HG02970 (cell line): ENCODE measurements at regions not wholly inside any gene's neighbourhood (a gene's known extent, or its start where the extent isn't known, plus 50 kb on each side); places are given as distances from the start of the nearest gene placed in this dataset.
"Not testable (repeated sequence)": the region's sequence is repeated elsewhere in the genome, so short reads cannot be mapped to it uniquely, and the experiment has no call there.

Experiments
- ATAC-seq: cut with Tn5 transposase; IDR thresholded peaks from one replicate; pipeline ENCODE4 v1.9.1; 2021; ENCODE audit warnings: mild to moderate bottlenecking, moderate library complexity, moderate number of reproducible peaks; ENCODE audit not compliant: unreplicated experiment, low FRiP score

DNA sequence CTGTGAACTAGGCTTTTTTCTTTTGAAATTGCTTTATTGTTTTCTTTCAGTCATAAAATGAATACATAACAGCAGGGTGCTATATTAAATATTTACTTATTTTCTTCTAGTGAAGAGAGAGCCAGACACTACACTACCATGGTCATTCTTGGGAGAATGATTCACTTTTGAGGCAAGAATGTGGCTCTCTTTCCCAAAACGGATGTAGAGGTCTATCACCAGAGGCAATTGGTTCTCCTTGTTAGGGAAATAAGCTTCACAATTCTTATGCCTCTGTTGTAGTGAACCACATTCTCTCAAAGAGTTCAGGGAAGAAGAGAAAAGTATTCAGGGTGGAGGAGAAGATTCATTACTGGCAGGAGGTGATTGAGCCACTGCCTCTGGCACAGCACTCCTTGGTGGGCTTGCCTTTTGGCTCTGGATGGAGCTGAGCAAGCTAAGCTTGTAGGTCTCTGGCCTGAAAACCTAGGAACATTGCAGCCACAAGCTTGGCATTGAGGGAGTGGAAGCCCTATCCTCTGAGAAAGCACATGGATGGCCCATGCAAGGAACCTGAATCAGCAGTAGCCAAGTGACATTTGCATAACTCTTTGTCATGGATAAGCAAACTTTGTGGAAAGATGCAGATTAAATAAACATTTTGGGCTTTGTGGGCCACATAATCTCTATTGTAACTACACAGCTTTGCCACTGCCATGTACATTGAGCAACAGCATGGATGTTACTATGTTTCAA is 179.0 kb upstream of the TNC start:
- no peak for ATAC-seq

DNA sequence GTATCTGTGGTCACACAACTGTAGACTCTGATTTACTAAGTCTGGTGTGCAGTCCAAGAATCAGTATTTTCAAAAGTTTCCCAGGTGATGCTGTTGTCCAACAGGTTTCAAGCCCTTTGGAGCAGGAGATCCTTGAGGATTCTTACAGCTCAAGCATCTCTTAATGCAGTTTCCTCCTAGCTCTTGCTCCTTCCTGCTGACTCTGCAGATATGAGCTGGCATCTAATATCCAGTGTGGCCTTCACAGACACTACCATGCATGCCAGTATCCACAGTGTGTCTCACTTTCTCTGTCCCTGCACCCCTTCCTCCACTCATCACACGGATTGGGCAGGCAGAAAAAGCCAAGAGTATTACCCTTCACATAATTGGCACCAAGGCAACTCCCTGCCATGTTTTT is 182.2 kb upstream of the TNC start:
- ATAC-seq: no peak

- no peak for ATAC-seq
Measured at GRCh38 chr9:115300874-115301273, 182.9 kb upstream of the TNC start.

GRCh38 chr9:115301581-115301980 is 183.6 kb upstream of the TNC start:
- no peak for ATAC-seq

DNA sequence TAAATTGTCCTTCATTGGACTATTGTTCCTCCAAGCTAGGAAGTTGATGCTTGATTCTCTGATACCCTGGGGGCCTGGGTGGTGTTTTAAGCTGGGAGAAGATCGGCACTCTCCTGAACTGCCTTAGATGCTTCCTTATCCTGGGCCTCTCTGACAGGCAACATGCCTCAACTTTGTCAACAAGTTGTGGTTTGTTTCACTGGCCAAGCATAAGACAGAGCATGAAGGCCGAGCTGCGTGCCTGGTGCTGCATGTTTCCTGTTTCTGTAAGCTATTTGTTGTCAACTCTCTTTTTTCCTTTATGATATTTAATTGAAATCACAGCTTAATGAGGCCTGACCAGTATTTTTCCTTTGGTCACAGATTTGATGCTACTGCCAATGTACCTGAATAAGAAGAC is 187.6 kb upstream of the TNC start:
- no peak for ATAC-seq

DNA sequence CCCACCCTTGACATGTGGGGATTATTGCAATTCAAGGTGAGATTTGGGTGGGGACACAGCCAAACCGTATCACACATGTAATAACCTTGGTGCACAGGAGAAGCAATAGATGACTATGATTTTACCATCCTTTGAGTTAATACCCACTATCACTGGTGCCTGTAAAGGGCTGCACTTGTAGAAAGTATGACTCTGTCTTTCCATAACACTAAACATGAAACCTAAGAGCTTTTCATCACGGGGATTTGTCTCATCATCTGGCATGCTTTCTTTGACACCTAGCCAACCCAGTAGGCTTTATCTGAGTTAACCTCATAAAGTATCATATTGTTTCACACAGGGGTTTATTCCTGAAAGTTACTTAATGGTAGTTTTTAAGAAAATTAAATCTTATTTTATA is 188.9 kb upstream of the TNC start:
- no peak for ATAC-seq

- no peak for ATAC-seq
Measured at GRCh38 chr9:115313545-115313944, 195.6 kb upstream of the TNC start.

- no peak for ATAC-seq
Measured at GRCh38 chr9:115326461-115326860, 208.5 kb upstream of the TNC start.

DNA sequence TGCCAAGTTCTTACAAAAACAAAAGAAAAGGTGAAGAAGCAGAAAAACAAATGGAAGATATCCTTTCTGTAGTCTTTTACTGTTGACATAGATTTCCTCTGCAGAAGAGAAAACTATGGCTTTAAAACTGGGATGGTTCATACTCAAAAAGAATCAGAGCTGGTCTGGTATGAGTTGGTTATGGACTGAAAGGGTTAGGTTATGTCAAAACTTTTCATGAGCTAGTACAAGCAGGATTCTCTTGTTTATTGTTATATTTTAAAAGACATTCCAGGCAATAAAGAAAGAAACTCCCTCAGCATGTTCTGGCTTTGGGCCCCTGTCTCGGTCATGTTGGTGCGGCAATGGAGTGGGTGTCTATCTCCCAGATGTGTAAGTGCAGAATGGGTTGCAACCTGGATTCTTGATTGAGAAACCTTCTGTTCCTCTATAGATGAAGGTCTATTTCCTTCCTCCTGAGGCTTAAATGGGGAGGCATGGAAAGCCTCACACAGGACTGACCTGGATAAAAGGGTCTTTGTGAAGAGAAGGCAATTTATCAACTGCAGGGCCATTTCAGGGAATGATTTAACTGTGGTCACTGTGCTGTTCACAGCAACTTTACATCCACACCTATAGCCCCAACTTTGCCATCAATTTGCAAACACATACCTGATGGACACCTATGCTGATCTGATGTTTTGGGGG is 209.6 kb upstream of the TNC start:
- ATAC-seq: no peak

DNA sequence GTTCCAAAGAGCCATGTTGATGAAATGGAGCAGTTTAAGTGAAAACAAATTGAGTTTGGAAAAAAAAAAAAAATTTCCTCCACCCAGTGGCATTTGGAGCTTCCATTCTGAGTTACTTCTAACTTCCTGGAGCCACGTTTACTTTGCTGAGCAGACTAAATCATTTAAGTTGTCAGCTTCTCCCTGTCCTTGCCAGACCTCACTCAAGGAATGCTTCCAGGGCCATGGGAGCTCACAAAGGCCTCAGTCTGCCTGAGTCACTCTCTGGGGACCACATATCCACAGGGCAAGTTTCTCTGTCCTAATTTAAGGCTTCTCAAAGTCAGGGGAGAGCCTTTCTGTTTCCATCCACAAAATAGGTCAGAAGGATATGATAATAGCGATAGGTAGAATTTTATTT is 210.3 kb upstream of the TNC start:
- ATAC-seq: no peak

DNA sequence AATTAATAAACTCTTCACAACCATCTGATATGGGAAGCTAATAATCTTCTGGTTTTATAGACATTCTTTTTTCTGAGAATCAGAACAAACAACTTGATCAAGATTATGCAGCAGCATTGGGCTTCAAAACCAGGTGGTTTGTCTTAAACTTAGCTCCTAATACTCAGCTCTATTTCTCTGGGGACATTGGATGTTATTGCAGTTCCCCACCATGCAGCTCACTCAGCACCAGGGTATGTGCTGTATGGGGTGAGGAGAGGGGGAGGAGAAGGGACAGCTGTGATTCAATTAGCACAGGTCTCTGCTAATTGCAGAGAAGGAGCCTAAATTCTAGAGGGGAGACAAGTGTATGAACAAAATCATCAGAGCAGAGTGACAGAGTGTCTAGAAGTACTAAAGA is 210.7 kb upstream of the TNC start:
- ATAC-seq: no peak

GRCh38 chr9:115333277-115334070 is 215.5 kb upstream of the TNC start:
- ATAC-seq: no peak

DNA sequence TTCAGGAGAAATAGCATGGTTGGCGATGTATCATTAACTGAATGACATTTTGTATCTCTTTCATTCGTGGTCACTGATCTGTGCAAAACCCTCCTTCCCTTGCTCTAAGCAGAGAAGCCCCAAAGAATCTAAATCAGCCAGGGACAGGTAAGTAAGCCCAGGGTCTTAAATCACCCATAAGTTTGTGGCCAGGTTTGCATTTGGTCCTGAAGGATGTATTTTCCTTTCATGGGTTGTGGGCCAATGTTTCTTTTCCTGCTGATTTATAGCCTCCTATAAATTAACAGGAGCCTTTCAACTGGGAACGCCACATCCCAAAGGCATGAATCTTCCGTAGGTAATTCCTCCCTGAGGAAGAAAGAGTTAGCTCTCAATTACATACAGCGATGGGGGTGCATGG is 217.5 kb upstream of the TNC start:
- no peak for ATAC-seq

DNA sequence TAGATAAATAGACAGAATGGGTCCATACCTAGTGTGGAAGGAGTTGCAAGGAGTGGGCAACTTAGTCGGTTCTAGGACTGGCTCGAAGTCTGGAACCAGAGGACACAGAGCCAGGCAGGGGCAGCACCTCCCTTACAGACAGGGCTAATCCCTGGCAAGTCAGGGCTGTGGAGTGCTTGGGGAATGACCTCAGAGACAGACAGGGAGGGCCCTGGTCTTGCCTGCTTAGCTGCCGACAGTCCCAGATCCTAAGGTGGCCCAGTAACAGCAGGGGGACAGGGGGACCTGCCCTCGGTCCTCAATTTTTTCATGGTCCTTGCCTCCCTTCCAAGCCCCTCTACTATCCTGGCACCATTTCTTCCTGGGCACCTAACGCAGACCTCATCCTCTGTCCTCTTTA is 222.4 kb upstream of the TNC start:
- no peak for ATAC-seq

DNA sequence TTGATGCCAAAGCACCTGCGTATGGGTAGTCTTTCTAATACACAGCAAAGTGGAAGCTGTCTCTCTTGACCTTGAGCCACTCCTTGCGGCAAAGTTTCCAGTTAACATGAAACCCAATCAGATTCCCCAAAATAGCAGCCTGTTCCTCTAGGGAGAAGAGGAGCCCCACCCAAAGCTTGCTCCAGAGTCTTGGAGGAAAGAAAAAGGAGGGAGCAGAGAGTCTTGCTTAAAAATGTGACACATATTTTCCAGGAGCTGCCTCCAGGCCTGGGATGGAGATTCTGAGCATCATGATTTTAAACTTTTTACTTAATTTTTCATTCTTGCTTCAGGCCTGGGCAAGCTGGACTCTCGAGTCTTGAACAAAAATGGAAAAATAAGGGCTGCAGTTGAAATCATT is 223.5 kb upstream of the TNC start:
- ATAC-seq: no peak

DNA sequence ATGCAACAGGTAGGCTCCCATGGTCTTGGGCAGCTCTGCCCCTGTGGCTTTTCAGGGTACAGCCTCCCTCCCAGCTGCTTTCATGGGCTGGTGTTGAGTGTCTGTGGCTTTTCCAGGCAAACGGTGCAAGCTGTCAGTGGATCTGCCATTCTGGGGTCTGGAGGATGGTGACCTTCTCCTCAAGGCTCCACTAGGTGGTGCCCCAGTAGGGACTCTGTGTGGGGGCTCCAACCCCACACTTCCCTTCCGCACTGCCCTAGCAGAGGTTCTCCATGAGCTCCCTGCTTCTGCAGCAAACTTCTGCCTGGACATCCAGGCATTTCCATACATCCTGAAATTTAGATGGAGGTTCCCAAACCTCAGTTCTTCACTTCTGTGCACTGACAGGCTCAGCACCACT is 229.8 kb upstream of the TNC start:
- ATAC-seq: not testable (repeated sequence)

- ATAC-seq: not testable (repeated sequence)
Measured at GRCh38 chr9:115348936-115349335, 231.0 kb upstream of the TNC start.

DNA sequence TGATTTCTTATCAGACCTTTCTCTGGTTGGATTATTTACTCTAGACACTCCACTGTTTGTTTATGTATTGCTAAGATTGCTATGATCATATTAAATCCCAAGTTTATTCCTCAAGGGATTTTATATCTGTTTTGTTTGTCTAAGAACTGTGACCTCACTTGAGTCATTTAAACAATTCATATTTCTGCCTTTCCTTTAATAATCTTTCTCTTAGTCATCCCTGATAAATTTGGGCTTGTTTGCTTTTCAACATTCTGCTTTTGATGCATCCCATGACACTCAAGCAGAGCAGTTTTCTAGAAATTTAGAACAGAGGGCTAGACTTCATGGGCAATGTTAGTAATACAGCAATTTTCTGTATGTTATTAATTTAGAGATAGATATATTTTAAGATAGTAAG is 231.6 kb upstream of the TNC start:
- no peak for ATAC-seq

DNA sequence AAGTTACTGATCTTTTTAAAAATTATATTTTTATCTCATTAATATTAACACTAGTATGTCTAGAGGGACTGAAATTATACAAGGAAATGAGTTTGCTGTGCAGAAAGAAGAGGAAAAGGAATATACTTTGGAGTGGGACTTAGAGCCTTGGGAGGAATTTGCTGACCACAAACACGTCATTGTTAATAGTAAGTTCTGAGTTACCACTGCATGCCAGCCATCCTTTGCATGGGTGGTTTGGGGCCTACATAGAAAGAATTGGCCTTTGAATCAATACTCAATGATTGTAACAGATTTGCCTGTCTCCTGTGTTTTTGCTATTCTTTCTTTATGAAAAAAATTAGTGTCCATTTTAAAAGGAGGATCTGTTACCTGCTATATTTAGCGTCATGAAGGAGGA is 232.6 kb upstream of the TNC start:
- ATAC-seq: no peak

- ATAC-seq: no peak
Measured at GRCh38 chr9:115353681-115354080, 235.7 kb upstream of the TNC start.

DNA sequence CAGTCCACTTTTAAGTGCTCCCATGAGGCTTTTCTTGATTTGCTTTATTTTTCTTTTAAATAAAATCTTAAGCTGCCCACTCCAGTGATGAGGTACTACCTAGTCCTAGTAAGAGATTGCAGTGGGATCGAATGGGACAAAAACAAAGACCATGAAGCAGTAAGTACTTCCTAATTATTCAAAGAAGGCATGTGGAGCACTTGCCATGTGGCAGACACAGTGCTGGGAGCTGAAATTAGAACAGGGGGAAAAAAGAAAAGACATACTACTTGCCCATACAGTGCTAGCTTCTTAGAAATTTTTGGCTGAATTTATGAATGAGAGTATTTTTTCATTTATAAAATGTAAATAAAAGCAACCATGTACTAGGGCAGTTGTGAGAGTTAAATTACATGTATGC is 239.9 kb upstream of the TNC start:
- ATAC-seq: no peak
